Spleen (tissue), 7 donors: ENCODE measurements at regions not wholly inside any gene's neighbourhood (a gene's known extent, or its start where the extent isn't known, plus 50 kb on each side); places are given as distances from the start of the nearest gene placed in this dataset.

Source experiments
- POLR2A ChIP-seq, 3 donors: fragments of 450-650 bp; IDR thresholded peaks; one replicate each; pipeline ENCODE4 v1.5.1; 2017; ENCODE audit warnings: antibody characterized with exemption in 3 of 3, mild to moderate bottlenecking in 1 of 3
- POLR2AphosphoS5 ChIP-seq, 3 donors: sonication (generic); formaldehyde crosslinking; IDR thresholded peaks; one replicate each; pipeline ENCODE4 v1.5.1; 2017; ENCODE audit warnings: antibody characterized with exemption in 3 of 3
- TF ChIP-seq, protein P1 (sequence below), 11 experiments: fragments of 200-600 bp in 7 of 11; fragments of 450-650 bp in 4 of 11; sonication (generic) in 4 of 11; IDR thresholded peaks in 8 of 11; conservative IDR thresholded peaks in 3 of 11; 1 replicate in 7 of 11; 2 replicates in 4 of 11; pipeline versions ENCODE4 v1.4.0 to v1.8.0; 2016 to 2021; ENCODE audit warnings: antibody characterized with exemption in 11 of 11, inconsistent platforms in 4 of 11, mild to moderate bottlenecking in 1 of 11
- donor health status: DM: no; HTN: no; CAD: no; lungs with moderate emphysema.
- donor health status: DM: no; HTN: no; CAD: no.
- donor health status: DM: no; HTN: no; CAD: no.

DNA sequence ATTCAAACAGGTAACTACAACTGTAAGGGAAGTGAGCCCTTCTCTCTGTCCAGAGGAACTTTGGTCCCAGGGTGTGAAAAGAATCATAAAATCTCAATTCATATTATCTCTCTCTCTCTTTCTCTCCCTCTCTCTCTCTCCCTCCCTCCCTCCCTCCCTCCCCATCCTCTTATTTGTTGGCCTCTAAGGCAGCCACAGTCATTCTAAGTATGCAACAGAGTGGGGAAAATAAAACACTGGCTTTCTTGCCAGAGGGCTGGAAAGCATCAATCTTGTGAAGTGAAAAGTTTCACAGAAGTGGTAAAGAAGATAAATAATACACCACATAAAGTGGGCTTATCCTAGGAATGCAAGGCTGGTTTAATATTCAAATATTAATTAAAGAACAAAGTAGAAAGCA lies 95.6 kb upstream of the KCNH7 start:
- TF ChIP-seq POLR2A (IDR thresholded peaks at IDR 0.05): no peak
- TF ChIP-seq, protein P1, sequence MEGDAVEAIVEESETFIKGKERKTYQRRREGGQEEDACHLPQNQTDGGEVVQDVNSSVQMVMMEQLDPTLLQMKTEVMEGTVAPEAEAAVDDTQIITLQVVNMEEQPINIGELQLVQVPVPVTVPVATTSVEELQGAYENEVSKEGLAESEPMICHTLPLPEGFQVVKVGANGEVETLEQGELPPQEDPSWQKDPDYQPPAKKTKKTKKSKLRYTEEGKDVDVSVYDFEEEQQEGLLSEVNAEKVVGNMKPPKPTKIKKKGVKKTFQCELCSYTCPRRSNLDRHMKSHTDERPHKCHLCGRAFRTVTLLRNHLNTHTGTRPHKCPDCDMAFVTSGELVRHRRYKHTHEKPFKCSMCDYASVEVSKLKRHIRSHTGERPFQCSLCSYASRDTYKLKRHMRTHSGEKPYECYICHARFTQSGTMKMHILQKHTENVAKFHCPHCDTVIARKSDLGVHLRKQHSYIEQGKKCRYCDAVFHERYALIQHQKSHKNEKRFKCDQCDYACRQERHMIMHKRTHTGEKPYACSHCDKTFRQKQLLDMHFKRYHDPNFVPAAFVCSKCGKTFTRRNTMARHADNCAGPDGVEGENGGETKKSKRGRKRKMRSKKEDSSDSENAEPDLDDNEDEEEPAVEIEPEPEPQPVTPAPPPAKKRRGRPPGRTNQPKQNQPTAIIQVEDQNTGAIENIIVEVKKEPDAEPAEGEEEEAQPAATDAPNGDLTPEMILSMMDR (IDR thresholded peaks at IDR 0.05 in 8 of 11, conservative IDR thresholded peaks at IDR 0.05 in 3 of 11): no peak
- TF ChIP-seq POLR2AphosphoS5 (IDR thresholded peaks at IDR 0.05): no peak
